Subcutaneous abdominal adipose tissue (tissue), 5 donors: ENCODE measurements at regions not wholly inside any gene's neighbourhood (a gene's known extent, or its start where the extent isn't known, plus 50 kb on each side); places are given as distances from the start of the nearest gene placed in this dataset.

Experiments
- H3K27ac ChIP-seq: one replicate; pipeline ENCODE4 v1.7.0; 2013; ENCODE audit warnings: low read depth, mild to moderate bottlenecking, inconsistent platforms, low read length, moderate library complexity
- H3K27me3 ChIP-seq, 5 donors: one replicate each; pipeline ENCODE4 v1.7.0; 2013; ENCODE audit warnings: low read length in 5 of 5, inconsistent platforms in 1 of 5; ENCODE audit not compliant: control insufficient read depth in 5 of 5, insufficient read depth in 4 of 5
- H3K36me3 ChIP-seq, 5 donors: one replicate each; pipeline ENCODE4 v1.7.0; 2013; ENCODE audit warnings: low read length in 5 of 5; ENCODE audit not compliant: control insufficient read depth in 5 of 5, insufficient read depth in 5 of 5
- H3K4me1 ChIP-seq, 5 donors: one replicate each; pipeline ENCODE4 v1.7.0; 2013; ENCODE audit warnings: low read length in 5 of 5, mild to moderate bottlenecking in 3 of 5, moderate library complexity in 1 of 5; ENCODE audit not compliant: control insufficient read depth in 5 of 5, insufficient read depth in 5 of 5
- H3K4me3 ChIP-seq, 5 donors: one replicate each; pipeline ENCODE4 v1.7.0; 2013; ENCODE audit warnings: low read length in 5 of 5, low read depth in 1 of 5
- H3K9ac ChIP-seq, 5 donors: one replicate each; pipeline ENCODE4 v1.7.0; 2013; ENCODE audit warnings: low read length in 5 of 5, mild to moderate bottlenecking in 4 of 5, moderate library complexity in 3 of 5
- H3K9me3 ChIP-seq, 5 donors: one replicate each; pipeline ENCODE4 v1.7.0; 2013; ENCODE audit warnings: low read length in 5 of 5; ENCODE audit not compliant: control insufficient read depth in 5 of 5
- donor health status: healthy.
- donor health status: healthy.
- donor health status: healthy.
- donor health status: healthy.
- donor health status: healthy.

DNA sequence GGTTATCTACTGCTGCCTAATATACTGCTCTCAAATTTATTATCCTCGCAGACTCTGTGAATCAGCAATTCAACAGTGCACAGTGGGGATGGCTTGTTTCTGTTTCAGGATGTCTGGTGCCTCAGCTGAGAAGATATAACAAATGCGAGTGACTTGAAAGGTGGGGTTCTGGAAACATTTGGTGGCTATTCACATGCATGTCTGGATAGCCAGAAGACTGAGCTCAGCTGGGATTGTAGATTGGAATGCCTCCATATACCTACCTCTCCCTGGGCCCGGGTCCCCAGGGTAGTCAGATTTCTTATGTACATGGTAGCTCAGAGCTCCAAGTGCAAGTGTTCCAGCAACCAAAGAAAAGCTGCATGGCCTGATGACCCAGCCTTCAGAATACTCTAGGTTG is 176.3 kb downstream of the IER5 start:
- Histone ChIP-seq H3K9ac (no peak overlapping the region), H3K9me3 (no peaks in the 10 kb centered on the region), H3K27me3 (peaks cover 0 to 8% (median 0%) of the 10 kb centered on the region in 5 donors), H3K27ac (no peak overlapping the region), H3K36me3 (no peaks in the 10 kb centered on the region), H3K4me3 (no peak overlapping the region), H3K4me1 (no peaks in the 10 kb centered on the region)

DNA sequence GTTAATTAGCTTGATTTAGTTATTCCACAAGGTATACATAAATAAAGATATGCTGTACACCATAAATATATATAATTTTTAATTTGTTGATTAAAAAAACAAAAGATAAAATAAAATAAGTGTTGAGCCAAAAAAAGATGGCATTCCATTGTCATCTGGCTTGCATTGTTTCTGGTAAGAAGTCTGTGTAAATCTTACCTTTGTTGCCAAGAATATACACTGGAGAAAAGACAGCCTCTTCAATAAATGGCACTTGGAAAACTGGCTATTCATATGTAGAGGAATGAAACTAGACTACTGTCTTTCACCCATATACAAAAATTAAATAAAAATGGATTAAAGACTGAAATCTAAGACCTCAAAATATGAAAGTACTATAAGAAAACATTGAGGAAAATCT is 196.5 kb downstream of the IER5 start:
- no peaks in the 10 kb centered on the region for H3K4me1 ChIP-seq
- H3K9ac ChIP-seq = no peak overlapping the region
- no peak overlapping the region for H3K27ac ChIP-seq
- H3K27me3 ChIP-seq = no peaks in the 10 kb centered on the region
- no peak overlapping the region for H3K4me3 ChIP-seq
- H3K9me3 ChIP-seq = peaks cover 0 to 30% (median 10%) of the 10 kb centered on the region in 5 donors
- H3K36me3 ChIP-seq = no peaks in the 10 kb centered on the region

- Histone ChIP-seq H3K36me3 (no peaks in the 10 kb centered on the region), H3K4me3 (no peak overlapping the region), H3K9ac (no peak overlapping the region), H3K9me3 (no peaks in the 10 kb centered on the region), H3K27ac (no peak overlapping the region), H3K4me1 (no peaks in the 10 kb centered on the region), H3K27me3 (peaks cover 0 to 6% (median 0%) of the 10 kb centered on the region in 5 donors)
Measured at GRCh38 chr1:181295217-181295616, 188.1 kb upstream of the CACNA1E start.

- no peaks in the 10 kb centered on the region for H3K4me1 ChIP-seq
- H3K27me3 ChIP-seq = peaks cover 0 to 6% (median 0%) of the 10 kb centered on the region in 5 donors
- no peaks in the 10 kb centered on the region for H3K9me3 ChIP-seq
- H3K4me3 ChIP-seq = no peak overlapping the region
- H3K27ac ChIP-seq = no peak overlapping the region
- no peak overlapping the region for H3K9ac ChIP-seq
- H3K36me3 ChIP-seq = no peaks in the 10 kb centered on the region
Measured at GRCh38 chr1:181296180-181296579, 187.1 kb upstream of the CACNA1E start.

DNA sequence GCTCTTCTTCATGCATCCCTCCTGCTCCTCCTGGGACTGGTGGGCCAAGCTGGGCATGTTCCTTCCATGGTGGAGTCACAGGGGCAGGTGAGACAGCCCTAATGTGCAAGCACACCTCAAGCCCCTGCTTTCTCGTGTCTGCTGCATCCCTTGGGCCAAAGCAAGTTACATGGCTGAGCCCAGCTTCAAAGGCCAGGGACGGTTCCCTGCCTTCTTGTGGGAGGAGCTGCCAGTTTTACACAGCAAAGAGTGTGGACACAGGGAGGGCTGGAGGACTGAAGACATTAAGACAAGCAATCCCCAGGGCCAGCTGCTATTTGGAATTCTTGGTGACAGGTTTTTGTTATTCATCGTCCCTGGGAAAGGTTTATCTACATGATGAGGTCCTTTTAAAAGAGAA is 175.2 kb upstream of the CACNA1E start:
- Histone ChIP-seq H3K4me3 (no peak overlapping the region), H3K9ac (no peak overlapping the region), H3K4me1 (no peaks in the 10 kb centered on the region), H3K9me3 (peaks cover 0 to 9% (median 6%) of the 10 kb centered on the region in 5 donors), H3K36me3 (no peaks in the 10 kb centered on the region), H3K27ac (no peak overlapping the region), H3K27me3 (peaks cover 3 to 9% (median 4%) of the 10 kb centered on the region in 5 donors)

- H3K9me3 ChIP-seq = no peaks in the 10 kb centered on the region
- H3K4me1 ChIP-seq = no peaks in the 10 kb centered on the region
- no peaks in the 10 kb centered on the region for H3K36me3 ChIP-seq
- H3K27ac ChIP-seq = no peak overlapping the region
- H3K4me3 ChIP-seq = no peak overlapping the region
- no peak overlapping the region for H3K9ac ChIP-seq
- peaks cover 7 to 28% (median 19%) of the 10 kb centered on the region in 5 donors for H3K27me3 ChIP-seq
Measured at GRCh38 chr1:181310560-181310959, 172.8 kb upstream of the CACNA1E start.

- Histone ChIP-seq H3K27me3 (peaks cover 16 to 41% (median 32%) of the 10 kb centered on the region in 5 donors), H3K27ac (no peak overlapping the region), H3K9me3 (no peaks in the 10 kb centered on the region), H3K4me3 (no peak overlapping the region), H3K4me1 (peaks cover 0 to 4% (median 0%) of the 10 kb centered on the region in 5 donors), H3K9ac (no peak overlapping the region), H3K36me3 (no peaks in the 10 kb centered on the region)
Measured at GRCh38 chr1:181312946-181313345, 170.4 kb upstream of the CACNA1E start.

GRCh38 chr1:181313466-181313865 is 169.9 kb upstream of the CACNA1E start:
- H3K27me3 ChIP-seq = peaks cover 19 to 43% (median 38%) of the 10 kb centered on the region in 5 donors
- no peaks in the 10 kb centered on the region for H3K36me3 ChIP-seq
- H3K4me1 ChIP-seq = peaks cover 0 to 8% (median 0%) of the 10 kb centered on the region in 5 donors
- no peak overlapping the region for H3K4me3 ChIP-seq
- H3K27ac ChIP-seq = no peak overlapping the region
- no peaks in the 10 kb centered on the region for H3K9me3 ChIP-seq
- no peak overlapping the region for H3K9ac ChIP-seq

DNA sequence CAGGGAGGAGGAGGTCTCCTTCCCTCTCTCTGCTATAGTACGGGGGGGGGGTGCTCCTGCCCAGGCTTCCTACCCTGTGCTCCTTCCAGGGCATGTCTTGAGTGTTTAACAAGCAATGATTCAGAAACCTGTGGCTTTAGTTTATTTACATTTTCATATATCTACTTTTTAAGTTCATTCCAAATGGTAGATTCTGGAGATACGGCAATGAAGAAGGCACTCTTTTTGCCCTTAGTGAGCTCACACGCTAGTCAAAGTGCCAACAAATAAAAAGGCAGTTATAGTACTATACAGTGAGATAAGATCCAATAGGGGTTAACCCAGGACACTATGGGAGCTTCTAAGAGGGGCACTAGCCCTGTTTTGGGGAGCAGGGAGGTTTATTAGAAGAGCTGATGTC is 169.3 kb upstream of the CACNA1E start:
- H3K9me3 ChIP-seq = no peaks in the 10 kb centered on the region
- no peak overlapping the region for H3K4me3 ChIP-seq
- no peaks in the 10 kb centered on the region for H3K36me3 ChIP-seq
- H3K9ac ChIP-seq = no peak overlapping the region
- H3K27ac ChIP-seq = no peak overlapping the region
- peaks cover 22 to 49% (median 43%) of the 10 kb centered on the region in 5 donors for H3K27me3 ChIP-seq
- H3K4me1 ChIP-seq = peaks cover 0 to 14% (median 0%) of the 10 kb centered on the region in 5 donors

DNA sequence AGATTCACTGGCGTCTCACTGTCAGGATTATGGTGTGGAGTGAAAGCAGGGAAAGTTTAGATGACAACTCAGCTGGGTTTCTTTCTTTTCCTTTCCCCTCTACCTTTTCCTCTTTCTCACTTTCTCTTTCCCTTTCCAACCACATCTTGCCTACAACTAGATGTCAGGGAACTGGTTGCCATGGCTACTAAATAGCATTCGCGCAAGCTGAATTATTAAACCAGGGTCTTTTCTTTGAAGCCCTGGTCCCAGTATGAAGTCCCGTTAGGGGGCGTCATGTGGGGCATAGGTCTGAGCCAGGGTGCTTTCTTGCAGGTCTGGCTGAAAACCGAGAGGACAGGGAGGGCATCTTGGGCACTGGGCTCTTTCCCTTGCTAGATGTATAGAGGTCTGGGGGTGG is 168.4 kb upstream of the CACNA1E start:
- no peak overlapping the region for H3K4me3 ChIP-seq
- no peak overlapping the region for H3K27ac ChIP-seq
- no peak overlapping the region for H3K9ac ChIP-seq
- no peaks in the 10 kb centered on the region for H3K9me3 ChIP-seq
- H3K4me1 ChIP-seq = peaks cover 0 to 14% (median 0%) of the 10 kb centered on the region in 5 donors
- H3K27me3 ChIP-seq = peaks cover 26 to 58% (median 52%) of the 10 kb centered on the region in 5 donors
- H3K36me3 ChIP-seq = no peaks in the 10 kb centered on the region
